Suprapubic skin (tissue), 4 donors: ENCODE measurements at regions not wholly inside any gene's neighbourhood (a gene's known extent, or its start where the extent isn't known, plus 50 kb on each side); places are given as distances from the start of the nearest gene placed in this dataset.

Experiments used
- DNase-seq, 2 donors: peaks; one replicate each; pipeline ENCODE4 v3.0.0-alpha.2; 2019; ENCODE audit warnings: low spot score in 2 of 2
- H3K27ac ChIP-seq: fragments of 200-600 bp; sonication (generic); one replicate; pipeline ENCODE4 v1.5.1; 2019
- H3K27me3 ChIP-seq: fragments of 200-600 bp; sonication (generic); one replicate; pipeline ENCODE4 v1.5.1; 2019
- H3K36me3 ChIP-seq: fragments of 200-600 bp; sonication (generic); one replicate; pipeline ENCODE4 v1.5.1; 2019
- H3K4me1 ChIP-seq: fragments of 200-600 bp; sonication (generic); one replicate; pipeline ENCODE4 v1.5.1; 2019
- H3K4me3 ChIP-seq: fragments of 200-600 bp; sonication (generic); one replicate; pipeline ENCODE4 v1.5.1; 2019; ENCODE audit warnings: mild to moderate bottlenecking
- H3K9me3 ChIP-seq: fragments of 200-600 bp; sonication (generic); one replicate; pipeline ENCODE4 v1.5.1; 2019
- CTCF ChIP-seq, 2 donors: fragments of 200-600 bp in 1 of 2; fragments of 450-650 bp in 1 of 2; sonication (generic) in 1 of 2; IDR thresholded peaks; one replicate each; pipeline ENCODE4 v1.5.1; 2016 to 2019; ENCODE audit warnings: antibody characterized with exemption in 2 of 2, mild to moderate bottlenecking in 1 of 2, moderate library complexity in 1 of 2
- EP300 ChIP-seq: sonication (generic); formaldehyde crosslinking; IDR thresholded peaks from one replicate; pipeline ENCODE4 v1.6.1; 2017; ENCODE audit warnings: antibody characterized with exemption
- POLR2A ChIP-seq, 2 donors: fragments of 450-650 bp; IDR thresholded peaks; one replicate each; pipeline ENCODE4 v1.6.1; 2017; ENCODE audit warnings: antibody characterized with exemption in 2 of 2, mild to moderate bottlenecking in 2 of 2, moderate library complexity in 2 of 2
- POLR2AphosphoS5 ChIP-seq, 3 donors: sonication (generic); formaldehyde crosslinking; IDR thresholded peaks; one replicate each; pipeline ENCODE4 v1.6.1; 2017; ENCODE audit warnings: antibody characterized with exemption in 3 of 3
- WGBS: methylation state at CpG from one replicate; pipeline ENCODE4 v1.1.5; 2018; 5-methylcytosine and 5-hydroxymethylcytosine counted together

GRCh38 chr13:111514610-111515306, 194.3 kb downstream of the TEX29 start:
- DNase-seq: no peak
- H3K36me3 ChIP-seq: no peaks in the 10 kb centered on the region
- 65% methylated on average over 21 of the region's 24 CpGs for WGBS
- peaks cover 41% of the 10 kb centered on the region for H3K27me3 ChIP-seq
- no peak overlapping the region for H3K27ac ChIP-seq
- H3K4me3 ChIP-seq: no peak overlapping the region
- no peaks in the 10 kb centered on the region for H3K9me3 ChIP-seq
- TF ChIP-seq EP300: no peak
- no peak for TF ChIP-seq CTCF (IDR thresholded peaks at IDR 0.05)
- no peak for TF ChIP-seq POLR2AphosphoS5 (IDR thresholded peaks at IDR 0.05)
- TF ChIP-seq POLR2A (IDR thresholded peaks at IDR 0.05): no peak
- H3K4me1 ChIP-seq: peaks cover 5% of the 10 kb centered on the region

GRCh38 chr13:111515307-111515617, 194.8 kb downstream of the TEX29 start:
- 80% methylated on average over 3 of the region's 3 CpGs for WGBS
- DNase-seq: no peak
- no peaks in the 10 kb centered on the region for H3K9me3 ChIP-seq
- H3K27me3 ChIP-seq: peaks cover 41% of the 10 kb centered on the region
- peaks cover 5% of the 10 kb centered on the region for H3K4me1 ChIP-seq
- no peak overlapping the region for H3K4me3 ChIP-seq
- TF ChIP-seq POLR2A (IDR thresholded peaks at IDR 0.05): no peak
- TF ChIP-seq POLR2AphosphoS5 (IDR thresholded peaks at IDR 0.05): no peak
- no peak for TF ChIP-seq EP300
- no peak for TF ChIP-seq CTCF (IDR thresholded peaks at IDR 0.05)
- no peaks in the 10 kb centered on the region for H3K36me3 ChIP-seq
- no peak overlapping the region for H3K27ac ChIP-seq

- TF ChIP-seq POLR2A (IDR thresholded peaks at IDR 0.05) (no peak), POLR2AphosphoS5 (IDR thresholded peaks at IDR 0.05) (no peak), CTCF (IDR thresholded peaks at IDR 0.05) (no peak), EP300 (no peak)
- Histone ChIP-seq H3K27ac (no peak overlapping the region), H3K27me3 (peaks cover 39% of the 10 kb centered on the region), H3K36me3 (no peaks in the 10 kb centered on the region), H3K9me3 (no peaks in the 10 kb centered on the region), H3K4me1 (peaks cover 2% of the 10 kb centered on the region), H3K4me3 (no peak overlapping the region)
- no peak for DNase-seq
- WGBS: 77% methylated on average over 9 of the region's 16 CpGs
Observed at GRCh38 chr13:111515635-111516034, 195.2 kb downstream of the TEX29 start.

- Histone ChIP-seq H3K27me3 (peaks cover 39% of the 10 kb centered on the region), H3K4me3 (no peak overlapping the region), H3K4me1 (no peaks in the 10 kb centered on the region), H3K36me3 (no peaks in the 10 kb centered on the region), H3K9me3 (no peaks in the 10 kb centered on the region), H3K27ac (no peak overlapping the region)
- DNase-seq: no peak
- WGBS: 54% methylated on average over 20 of the region's 28 CpGs
- no peak for TF ChIP-seq EP300
- TF ChIP-seq CTCF (IDR thresholded peaks at IDR 0.05): no peak
- TF ChIP-seq POLR2AphosphoS5 (IDR thresholded peaks at IDR 0.05): no peak
- TF ChIP-seq POLR2A (IDR thresholded peaks at IDR 0.05): no peak
Observed at GRCh38 chr13:111516712-111517640, 196.5 kb downstream of the TEX29 start.

- H3K4me3 ChIP-seq: no peak overlapping the region
- no peaks in the 10 kb centered on the region for H3K4me1 ChIP-seq
- 53% methylated on average over 5 of the region's 10 CpGs for WGBS
- DNase-seq: no peak
- H3K27ac ChIP-seq: no peak overlapping the region
- H3K27me3 ChIP-seq: peaks cover 35% of the 10 kb centered on the region
- no peaks in the 10 kb centered on the region for H3K9me3 ChIP-seq
- TF ChIP-seq CTCF (IDR thresholded peaks at IDR 0.05) (no peak), POLR2A (IDR thresholded peaks at IDR 0.05) (no peak), POLR2AphosphoS5 (IDR thresholded peaks at IDR 0.05) (no peak), EP300 (no peak)
- no peaks in the 10 kb centered on the region for H3K36me3 ChIP-seq
Observed at GRCh38 chr13:111517641-111518010, 197.2 kb downstream of the TEX29 start.
